BJ (cell line): ENCODE measurements at regions not wholly inside any gene's neighbourhood (a gene's known extent, or its start where the extent isn't known, plus 50 kb on each side); places are given as distances from the start of the nearest gene placed in this dataset.

Source experiments
- CTCF ChIA-PET: fragments of 350-600 bp; formaldehyde crosslinking; extraction: SDS; loops from one replicate; lab custom pipeline; 2021; ENCODE audit warnings: antibody characterized with exemption, inconsistent platforms; lab: Yijun Ruan, JAX
- POLR2A ChIA-PET: fragments of 300-600 bp; sonication (Branson Sonifier 250); formaldehyde crosslinking; extraction: SDS; loops from one replicate; lab custom pipeline; 2021; ENCODE audit warnings: antibody characterized with exemption; lab: Charles Lee
- DNase-seq: peaks from one replicate; pipeline ENCODE4 v3.0.0-alpha.2; 2011; ENCODE audit warnings: low read depth
- H3K27me3 ChIP-seq: 2 replicates; pipeline ENCODE4 v1.6.0; 2011; ENCODE audit warnings: low read length; ENCODE audit not compliant: control insufficient read depth, insufficient read depth
- H3K36me3 ChIP-seq: 2 replicates; pipeline ENCODE4 v1.5.1; 2011; ENCODE audit warnings: low read length; ENCODE audit not compliant: control insufficient read depth, insufficient read depth
- H3K4me3 ChIP-seq: 2 replicates; pipeline ENCODE4 v1.5.1; 2011; ENCODE audit warnings: low read depth, mild to moderate bottlenecking, control low read depth, low read length
- CTCF ChIP-seq: IDR thresholded peaks from 2 replicates; pipeline ENCODE4 v1.5.1; 2011; ENCODE audit warnings: low read depth, mild to moderate bottlenecking, control low read depth, inconsistent platforms, low read length, moderate library complexity; ENCODE audit not compliant: insufficient read depth

- no peak overlapping the region for H3K4me3 ChIP-seq
- H3K27me3 ChIP-seq, result no peaks in the 10 kb centered on the region; the same call in 1 of the 2 replicates
- ChIA-PET CTCF (interaction anchor here (1.6 kb wide), 1 partner anchor 63 kb away, joined by 4 read pairs; no protein-coding TSS in a partner anchor), POLR2A (no interaction called here)
- TF ChIP-seq CTCF, result no peak
- no peak for DNase-seq
- H3K36me3 ChIP-seq, result no peaks in the 10 kb centered on the region
Measured at GRCh38 chr16:87000001-87000400, 317.2 kb downstream of the C16orf95 start.

- CTCF ChIA-PET, result interaction anchor here (0.6 to 1.2 kb wide), 4 partner anchors 8 to 212 kb away, joined by 3 read pairs; no protein-coding TSS in a partner anchor
- no peak for DNase-seq
- Histone ChIP-seq H3K4me3 (no peak overlapping the region), H3K27me3 (no peaks in the 10 kb centered on the region; the same call in none of the 2 replicates), H3K36me3 (no peaks in the 10 kb centered on the region)
- POLR2A ChIA-PET, result no interaction called here
- TF ChIP-seq CTCF, result no peak
Measured at GRCh38 chr16:87002717-87003413, 314.3 kb downstream of the C16orf95 start.

- no peak for TF ChIP-seq CTCF
- H3K4me3 ChIP-seq, result no peak overlapping the region
- no peaks in the 10 kb centered on the region; the same call in none of the 2 replicates for H3K27me3 ChIP-seq
- CTCF ChIA-PET, result interaction anchor here (0.8 to 1.2 kb wide), 2 partner anchors 9 to 13 kb away, joined by 3 read pairs; no protein-coding TSS in a partner anchor
- DNase-seq, result no peak
- POLR2A ChIA-PET, result no interaction called here
- no peaks in the 10 kb centered on the region for H3K36me3 ChIP-seq
Measured at GRCh38 chr16:87003414-87003755, 313.8 kb downstream of the C16orf95 start.

- Histone ChIP-seq H3K36me3 (no peaks in the 10 kb centered on the region), H3K4me3 (no peak overlapping the region), H3K27me3 (peaks cover 7% of the 10 kb centered on the region)
- POLR2A ChIA-PET, result no interaction called here
- CTCF ChIA-PET, result interaction anchor here (0.5 kb wide), 1 partner anchor 199 kb away, joined by 3 read pairs; no protein-coding TSS in a partner anchor
- DNase-seq, result no peak
- TF ChIP-seq CTCF, result no peak
Measured at GRCh38 chr16:87006021-87006420, 311.2 kb downstream of the C16orf95 start.

- ChIA-PET CTCF (interaction anchor here (0.9 to 1.1 kb wide), 3 partner anchors 11 to 256 kb away, joined by 3 to 4 read pairs (median 3); no protein-coding TSS in a partner anchor), POLR2A (no interaction called here)
Measured at GRCh38 chr16:87006789-87007745, 310.1 kb downstream of the C16orf95 start.

More at GRCh38 chr16:87006789-87007745, 310.1 kb downstream of the C16orf95 start:
- Histone ChIP-seq H3K27me3 (peaks cover 9% of the 10 kb centered on the region), H3K36me3 (no peaks in the 10 kb centered on the region), H3K4me3 (no peak overlapping the region)
- TF ChIP-seq CTCF, result no peak
- no peak for DNase-seq
